GM21723 (cell line): ENCODE measurements at regions not wholly inside any gene's neighbourhood (a gene's known extent, or its start where the extent isn't known, plus 50 kb on each side); places are given as distances from the start of the nearest gene placed in this dataset.

Experiments
- ATAC-seq: cut with Tn5 transposase; IDR thresholded peaks from one replicate; pipeline ENCODE4 v1.9.1; 2021; ENCODE audit warnings: mild to moderate bottlenecking, moderate library complexity; ENCODE audit not compliant: unreplicated experiment

GRCh38 chr1:106480629-106481028 is 575.8 kb upstream of the PRMT6 start:
- no peak for ATAC-seq

- ATAC-seq: no peak
Observed at GRCh38 chr1:106492880-106493279, 563.6 kb upstream of the PRMT6 start.

- ATAC-seq: no peak
Observed at GRCh38 chr1:106494646-106495045, 561.8 kb upstream of the PRMT6 start.

- ATAC-seq: no peak
Observed at GRCh38 chr1:106498238-106498637, 558.2 kb upstream of the PRMT6 start.

GRCh38 chr1:106502659-106503058 is 553.8 kb upstream of the PRMT6 start:
- no peak for ATAC-seq

- ATAC-seq: no peak
Observed at GRCh38 chr1:106515375-106515774, 541.1 kb upstream of the PRMT6 start.

- no peak for ATAC-seq
Observed at GRCh38 chr1:106517224-106517623, 539.2 kb upstream of the PRMT6 start.

GRCh38 chr1:106523497-106523896 is 533.0 kb upstream of the PRMT6 start:
- no peak for ATAC-seq

GRCh38 chr1:106524631-106525030 is 531.8 kb upstream of the PRMT6 start:
- no peak for ATAC-seq

GRCh38 chr1:106526650-106527049 is 529.8 kb upstream of the PRMT6 start:
- ATAC-seq: no peak

- ATAC-seq: no peak
Observed at GRCh38 chr1:106534612-106535011, 521.9 kb upstream of the PRMT6 start.

GRCh38 chr1:106536741-106537140 is 519.7 kb upstream of the PRMT6 start:
- no peak for ATAC-seq

- no peak for ATAC-seq
Observed at GRCh38 chr1:106548726-106549125, 507.7 kb upstream of the PRMT6 start.

GRCh38 chr1:106554294-106554693 is 502.2 kb upstream of the PRMT6 start:
- ATAC-seq: no peak

- no peak for ATAC-seq
Observed at GRCh38 chr1:106555571-106555970, 500.9 kb upstream of the PRMT6 start.

GRCh38 chr1:106564192-106564591 is 492.3 kb upstream of the PRMT6 start:
- no peak for ATAC-seq

GRCh38 chr1:106568201-106568974 is 488.1 kb upstream of the PRMT6 start:
- no peak for ATAC-seq

GRCh38 chr1:106571109-106571508 is 485.4 kb upstream of the PRMT6 start:
- no peak for ATAC-seq

GRCh38 chr1:106584107-106584506 is 472.4 kb upstream of the PRMT6 start:
- no peak for ATAC-seq

- no peak for ATAC-seq
Observed at GRCh38 chr1:106584676-106585075, 471.8 kb upstream of the PRMT6 start.

GRCh38 chr1:106600626-106601025 is 455.8 kb upstream of the PRMT6 start:
- ATAC-seq: no peak

- ATAC-seq: no peak
Observed at GRCh38 chr1:106603616-106604015, 452.9 kb upstream of the PRMT6 start.

- ATAC-seq: no peak
Observed at GRCh38 chr1:106608841-106609240, 447.6 kb upstream of the PRMT6 start.
